Esophagus squamous epithelium (tissue), 5 donors: ENCODE measurements at regions not wholly inside any gene's neighbourhood (a gene's known extent, or its start where the extent isn't known, plus 50 kb on each side); places are given as distances from the start of the nearest gene placed in this dataset.

Source experiments
- DNase-seq: peaks from one replicate; lab custom pipeline; 2025; lab: John Stamatoyannopoulos, UW
- H3K27ac ChIP-seq, 4 donors: fragments of 200-600 bp; sonication (generic); one replicate each; pipeline ENCODE4 v1.5.1; 2016 to 2019; ENCODE audit warnings: mild to moderate bottlenecking in 1 of 4
- H3K27me3 ChIP-seq, 4 donors: fragments of 200-600 bp; sonication (generic); 1 replicate in 3 of 4; 2 replicates in 1 of 4; pipeline versions ENCODE4 v1.5.1 to v1.6.0; 2017 to 2021; ENCODE audit warnings: antibody characterized with exemption in 1 of 4
- H3K36me3 ChIP-seq, 3 donors: fragments of 200-600 bp; sonication (generic); one replicate each; pipeline ENCODE4 v1.5.1; 2016 to 2019
- H3K4me1 ChIP-seq, 3 donors: fragments of 200-600 bp; sonication (generic); one replicate each; pipeline ENCODE4 v1.5.1; 2017 to 2019
- H3K4me3 ChIP-seq, 4 donors: fragments of 200-600 bp; sonication (generic); 1 replicate in 3 of 4; 2 replicates in 1 of 4; pipeline ENCODE4 v1.5.1; 2016 to 2019; ENCODE audit warnings: mild to moderate bottlenecking in 2 of 4, moderate library complexity in 1 of 4
- H3K9me3 ChIP-seq, 3 donors: fragments of 200-600 bp; sonication (generic); one replicate each; pipeline ENCODE4 v1.5.1; 2016 to 2019
- CTCF ChIP-seq, 6 experiments: fragments of 450-650 bp in 4 of 6; fragments of 200-600 bp in 2 of 6; sonication (generic) in 2 of 6; IDR thresholded peaks; one replicate each; pipeline ENCODE4 v1.5.1; 2016 to 2019; ENCODE audit warnings: antibody characterized with exemption in 6 of 6, mild to moderate bottlenecking in 4 of 6, moderate library complexity in 4 of 6
- POLR2A ChIP-seq, 4 donors: fragments of 450-650 bp; IDR thresholded peaks; one replicate each; pipeline ENCODE4 v1.6.1; 2017; ENCODE audit warnings: antibody characterized with exemption in 4 of 4, mild to moderate bottlenecking in 4 of 4, moderate library complexity in 3 of 4
- WGBS, 2 donors: methylation state at CpG; one replicate each; pipeline ENCODE4 v1.1.5; 2018; 5-methylcytosine and 5-hydroxymethylcytosine counted together
- intact Hi-C: fragments of 100-400 bp; cut with DNase I; formaldehyde crosslinking; loops from one replicate; pipeline ENCODE4 v1.15.0; 2022
- donor health status: DM: yes; HTN: yes; CAD: no.

- H3K36me3 ChIP-seq = no peaks in the 10 kb centered on the region
- H3K9me3 ChIP-seq = no peaks in the 10 kb centered on the region
- DNase-seq = no peak
- H3K27ac ChIP-seq = no peak overlapping the region
- 63 to 72% methylated on average over 2 of the region's 2 CpGs for WGBS, 2 donors
- peaks cover 0 to 44% (median 0%) of the 10 kb centered on the region in 4 donors for H3K27me3 ChIP-seq
- no peak overlapping the region for H3K4me3 ChIP-seq
- intact Hi-C loops = no loop called here
- H3K4me1 ChIP-seq = no peaks in the 10 kb centered on the region
- TF ChIP-seq CTCF (IDR thresholded peaks at IDR 0.05) = no peak
- TF ChIP-seq POLR2A (IDR thresholded peaks at IDR 0.05) = no peak
Measured at GRCh38 chr1:30028283-30028682, 695.1 kb downstream of the MATN1 start.

GRCh38 chr1:30027247-30027646 is 696.1 kb downstream of the MATN1 start:
- intact Hi-C loops = no loop called here
- WGBS, 2 donors = 61 to 66% methylated on average over 2 of the region's 2 CpGs
- TF ChIP-seq POLR2A (IDR thresholded peaks at IDR 0.05) = no peak

GRCh38 chr1:30024411-30025195 is 698.8 kb downstream of the MATN1 start:
- H3K36me3 ChIP-seq = no peaks in the 10 kb centered on the region
- DNase-seq = no peak
- WGBS, 2 donors = 46 to 54% methylated on average over 4 of the region's 5 CpGs
- H3K4me3 ChIP-seq = no peak overlapping the region
- TF ChIP-seq CTCF (IDR thresholded peaks at IDR 0.05) = no peak
- TF ChIP-seq POLR2A (IDR thresholded peaks at IDR 0.05) = no peak
- peaks cover 0 to 53% (median 0%) of the 10 kb centered on the region in 4 donors for H3K27me3 ChIP-seq
- no peaks in the 10 kb centered on the region for H3K9me3 ChIP-seq
- intact Hi-C loops = no loop called here
- H3K4me1 ChIP-seq = no peaks in the 10 kb centered on the region
- no peak overlapping the region for H3K27ac ChIP-seq

More at GRCh38 chr1:30027247-30027646, 696.1 kb downstream of the MATN1 start:
- Histone ChIP-seq H3K27ac (no peak overlapping the region), H3K27me3 (peaks cover 0 to 48% (median 0%) of the 10 kb centered on the region in 4 donors), H3K9me3 (no peaks in the 10 kb centered on the region), H3K36me3 (no peaks in the 10 kb centered on the region), H3K4me3 (no peak overlapping the region), H3K4me1 (no peaks in the 10 kb centered on the region)
- no peak for DNase-seq

- no peak for DNase-seq
- 70 to 81% methylated on average over 2 of the region's 2 CpGs for WGBS, 2 donors
- Histone ChIP-seq H3K27me3 (peaks cover 0 to 51% (median 0%) of the 10 kb centered on the region in 4 donors), H3K36me3 (no peaks in the 10 kb centered on the region), H3K27ac (no peak overlapping the region), H3K4me3 (no peak overlapping the region), H3K9me3 (no peaks in the 10 kb centered on the region), H3K4me1 (no peaks in the 10 kb centered on the region)
- intact Hi-C loops = no loop called here
- TF ChIP-seq POLR2A (IDR thresholded peaks at IDR 0.05) = no peak
- no peak for TF ChIP-seq CTCF (IDR thresholded peaks at IDR 0.05)
Measured at GRCh38 chr1:30023339-30024022, 699.9 kb downstream of the MATN1 start.

- no peak for TF ChIP-seq CTCF (IDR thresholded peaks at IDR 0.05)
- TF ChIP-seq POLR2A (IDR thresholded peaks at IDR 0.05) = no peak
Measured at GRCh38 chr1:30014031-30014430, 709.4 kb downstream of the MATN1 start.

More at GRCh38 chr1:30014031-30014430, 709.4 kb downstream of the MATN1 start:
- Histone ChIP-seq H3K9me3 (no peaks in the 10 kb centered on the region), H3K27ac (no peak overlapping the region), H3K4me1 (no peaks in the 10 kb centered on the region), H3K36me3 (no peaks in the 10 kb centered on the region), H3K27me3 (peaks cover 0 to 4% (median 0%) of the 10 kb centered on the region in 4 donors), H3K4me3 (no peak overlapping the region)
- intact Hi-C loops = no loop called here
- WGBS, 2 donors = 29 to 33% methylated on average over 1 to 2 of the region's 2 CpGs
- DNase-seq = no peak
